Stimulated activated naive B cell treated with anti-CD40 and anti-IgM and Interleukin-4, amounts not matched to agents 10 μg/mL and 1 μg/mL and 100 μg/mL, for 72 hours (primary cell): ENCODE measurements at regions not wholly inside any gene's neighbourhood (a gene's known extent, or its start where the extent isn't known, plus 50 kb on each side); places are given as distances from the start of the nearest gene placed in this dataset.

ENCODE experiments used
- ATAC-seq, 2 donors: fragments of 150-1000 bp; cut with Tn5 transposase; replicated peaks; 2 replicates each; pipeline ENCODE4 v1.10.0; 2021; ENCODE audit warnings: moderate library complexity in 1 of 2
- DNase-seq: peaks from one replicate; pipeline ENCODE4 v3.0.0; 2021
- H3K27ac Mint-ChIP-seq: one replicate; pipeline ENCODE4 v1.8.0; 2022; ENCODE audit warnings: mild to moderate bottlenecking, mixed read lengths
- H3K27me3 Mint-ChIP-seq, 2 donors: one replicate each; pipeline ENCODE4 v1.8.0; 2022; ENCODE audit warnings: mixed read lengths in 2 of 2
- H3K36me3 Mint-ChIP-seq, 2 donors: one replicate each; pipeline ENCODE4 v1.8.0; 2022; ENCODE audit warnings: mixed read lengths in 2 of 2, mild to moderate bottlenecking in 1 of 2
- H3K4me1 Mint-ChIP-seq, 2 donors: one replicate each; pipeline ENCODE4 v1.8.0; 2022; ENCODE audit warnings: mixed read lengths in 2 of 2, mild to moderate bottlenecking in 1 of 2
- H3K4me3 Mint-ChIP-seq, 2 donors: one replicate each; pipeline ENCODE4 v1.8.0; 2022; ENCODE audit warnings: mild to moderate bottlenecking in 2 of 2, mixed read lengths in 2 of 2, moderate library complexity in 1 of 2
- H3K9me3 Mint-ChIP-seq, 2 donors: one replicate each; pipeline ENCODE4 v1.8.0; 2022; ENCODE audit warnings: mixed read lengths in 2 of 2, mild to moderate bottlenecking in 1 of 2

- ATAC-seq (no peak), DNase-seq (no peak)
- Mint-ChIP-seq H3K27ac (no peak overlapping the region), H3K4me1 (no peaks in the 10 kb centered on the region), H3K9me3 (peaks cover 16 to 25% of the 10 kb centered on the region in 2 donors), H3K4me3 (no peak overlapping the region), H3K36me3 (no peaks in the 10 kb centered on the region), H3K27me3 (no peaks in the 10 kb centered on the region)
These were observed 429.6 kb upstream of the LRRC7 start for GRCh38 chr1:69138172-69138571.

GRCh38 chr1:69139007-69139406, 428.7 kb upstream of the LRRC7 start:
- ATAC-seq = no peak
- no peaks in the 10 kb centered on the region for H3K27me3 Mint-ChIP-seq
- no peaks in the 10 kb centered on the region for H3K4me1 Mint-ChIP-seq

DNA sequence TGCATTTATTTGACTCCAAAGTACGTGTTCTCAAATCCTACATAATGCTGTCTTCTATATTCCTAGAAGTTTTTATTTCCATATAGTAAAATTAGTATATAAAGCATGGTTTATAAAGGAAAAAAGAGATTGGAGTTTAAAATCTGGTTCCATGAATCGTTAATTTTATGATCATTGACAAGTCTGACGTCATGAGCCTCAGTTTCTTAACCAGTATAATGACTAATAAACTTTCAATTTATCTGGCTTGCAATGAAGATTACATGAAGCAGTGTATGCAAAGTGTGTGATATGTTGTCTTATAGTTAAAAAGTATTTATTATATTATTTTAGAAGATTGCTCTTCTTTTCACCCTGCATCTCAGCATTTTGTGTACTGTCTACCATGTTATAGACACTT, 421.4 kb upstream of the LRRC7 start:
- H3K9me3 Mint-ChIP-seq = peaks cover 3 to 4% of the 10 kb centered on the region in 2 donors
- H3K27me3 Mint-ChIP-seq = no peaks in the 10 kb centered on the region
- no peak overlapping the region for H3K4me3 Mint-ChIP-seq
- no peak overlapping the region for H3K27ac Mint-ChIP-seq
- H3K4me1 Mint-ChIP-seq = no peaks in the 10 kb centered on the region
- H3K36me3 Mint-ChIP-seq = no peaks in the 10 kb centered on the region
- ATAC-seq = no peak
- no peak for DNase-seq

More at GRCh38 chr1:69139007-69139406, 428.7 kb upstream of the LRRC7 start:
- Mint-ChIP-seq H3K4me3 (no peak overlapping the region), H3K27ac (no peak overlapping the region), H3K9me3 (peaks cover 16 to 25% of the 10 kb centered on the region in 2 donors), H3K36me3 (no peaks in the 10 kb centered on the region)
- no peak for DNase-seq

DNA sequence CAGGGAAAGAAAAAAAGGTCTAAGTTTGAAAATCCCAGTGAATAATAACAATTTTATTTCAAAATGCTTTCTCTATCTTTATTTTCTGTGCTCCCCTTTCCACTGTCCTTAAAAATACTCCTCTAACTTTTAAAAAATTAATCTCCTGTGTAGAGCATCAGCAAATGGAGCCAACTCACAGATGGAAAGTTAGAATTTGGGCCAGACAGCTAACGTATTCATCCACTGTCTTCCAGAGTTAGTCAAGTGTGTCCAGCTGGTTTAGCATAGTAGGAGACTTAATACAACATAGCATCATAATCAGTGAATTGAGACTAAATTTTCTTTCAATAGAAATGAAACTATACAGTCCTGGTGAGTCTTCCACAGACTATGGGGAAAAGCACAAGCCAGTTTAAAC, 419.0 kb upstream of the LRRC7 start:
- Mint-ChIP-seq H3K4me1 (no peaks in the 10 kb centered on the region), H3K27ac (no peak overlapping the region), H3K27me3 (no peaks in the 10 kb centered on the region), H3K36me3 (no peaks in the 10 kb centered on the region), H3K9me3 (peaks cover 0 to 5% of the 10 kb centered on the region in 2 donors), H3K4me3 (no peak overlapping the region)
- ATAC-seq = no peak
- DNase-seq = no peak

- H3K9me3 Mint-ChIP-seq = peaks cover 4 to 5% of the 10 kb centered on the region in 2 donors
- H3K36me3 Mint-ChIP-seq = no peaks in the 10 kb centered on the region
- no peak for ATAC-seq
- DNase-seq = no peak
- H3K4me3 Mint-ChIP-seq = no peak overlapping the region
- no peaks in the 10 kb centered on the region for H3K27me3 Mint-ChIP-seq
- H3K27ac Mint-ChIP-seq = no peak overlapping the region
- H3K4me1 Mint-ChIP-seq = no peaks in the 10 kb centered on the region
These were observed 410.5 kb upstream of the LRRC7 start for GRCh38 chr1:69157046-69157756.

DNA sequence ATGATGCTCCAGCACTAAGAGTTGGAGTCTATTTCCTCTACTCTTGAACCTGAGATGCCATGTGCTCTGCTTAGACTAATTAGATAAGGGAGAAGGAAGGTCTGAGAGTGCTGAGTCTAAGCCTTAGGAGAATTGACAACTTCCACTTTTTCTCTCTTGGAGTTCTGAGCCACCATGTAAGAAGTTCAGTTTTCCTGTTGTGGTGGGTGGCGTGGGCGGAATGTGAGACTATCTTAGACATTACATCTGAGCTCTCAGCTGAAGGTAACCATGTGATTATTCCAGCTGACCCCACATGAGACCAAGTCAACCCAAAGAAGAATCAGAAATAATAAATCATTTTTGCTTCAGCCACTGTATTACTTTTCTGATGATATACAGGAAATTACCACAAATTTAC, 404.5 kb upstream of the LRRC7 start:
- Mint-ChIP-seq H3K4me1 (no peaks in the 10 kb centered on the region), H3K27ac (no peak overlapping the region), H3K9me3 (peaks cover 4 to 6% of the 10 kb centered on the region in 2 donors), H3K4me3 (no peak overlapping the region), H3K27me3 (no peaks in the 10 kb centered on the region), H3K36me3 (no peaks in the 10 kb centered on the region)
- DNase-seq (no peak), ATAC-seq (no peak)

- no peaks in the 10 kb centered on the region for H3K27me3 Mint-ChIP-seq
- no peaks in the 10 kb centered on the region for H3K36me3 Mint-ChIP-seq
- H3K27ac Mint-ChIP-seq = no peak overlapping the region
- no peak overlapping the region for H3K4me3 Mint-ChIP-seq
- ATAC-seq = no peak
- no peaks in the 10 kb centered on the region for H3K4me1 Mint-ChIP-seq
- H3K9me3 Mint-ChIP-seq = peaks cover 4 to 6% of the 10 kb centered on the region in 2 donors
- no peak for DNase-seq
These were observed 403.9 kb upstream of the LRRC7 start for GRCh38 chr1:69163779-69164178.

DNA sequence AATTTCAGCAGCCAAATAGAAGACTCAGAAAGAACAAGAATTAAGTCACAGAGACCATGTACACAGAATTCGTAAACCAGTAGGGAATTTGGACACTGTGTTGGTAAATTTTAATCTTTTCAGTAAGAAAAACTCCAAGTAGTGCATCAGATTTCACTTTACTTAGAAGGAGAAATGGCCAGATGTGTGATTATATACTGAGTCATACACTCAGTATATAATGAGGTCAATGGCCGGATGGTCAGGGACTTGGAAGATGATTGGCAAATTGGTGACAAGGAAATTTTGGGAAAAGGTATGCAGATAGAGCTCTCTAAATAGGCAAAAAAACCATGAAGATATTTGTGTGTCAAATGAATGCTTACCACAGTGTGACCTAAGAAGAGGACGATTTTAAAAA, 399.8 kb upstream of the LRRC7 start:
- ATAC-seq = no peak
- Mint-ChIP-seq H3K4me3 (no peak overlapping the region), H3K27me3 (no peaks in the 10 kb centered on the region), H3K9me3 (peaks cover 6 to 7% of the 10 kb centered on the region in 2 donors), H3K4me1 (no peaks in the 10 kb centered on the region), H3K36me3 (no peaks in the 10 kb centered on the region), H3K27ac (no peak overlapping the region)
- no peak for DNase-seq

GRCh38 chr1:69171248-69171647, 396.5 kb upstream of the LRRC7 start:
- no peak overlapping the region for H3K27ac Mint-ChIP-seq
- H3K4me1 Mint-ChIP-seq = no peaks in the 10 kb centered on the region
- DNase-seq (no peak), ATAC-seq (no peak)
- no peaks in the 10 kb centered on the region for H3K27me3 Mint-ChIP-seq
- no peak overlapping the region for H3K4me3 Mint-ChIP-seq
- peaks cover 6 to 7% of the 10 kb centered on the region in 2 donors for H3K9me3 Mint-ChIP-seq
- H3K36me3 Mint-ChIP-seq = no peaks in the 10 kb centered on the region

GRCh38 chr1:69172003-69173000, 395.4 kb upstream of the LRRC7 start:
- no peaks in the 10 kb centered on the region for H3K36me3 Mint-ChIP-seq
- ATAC-seq = no peak
- no peaks in the 10 kb centered on the region for H3K27me3 Mint-ChIP-seq
- no peak overlapping the region for H3K4me3 Mint-ChIP-seq
- no peak for DNase-seq
- H3K27ac Mint-ChIP-seq = no peak overlapping the region
- peaks cover 5 to 7% of the 10 kb centered on the region in 2 donors for H3K9me3 Mint-ChIP-seq
- H3K4me1 Mint-ChIP-seq = no peaks in the 10 kb centered on the region

- Mint-ChIP-seq H3K27me3 (no peaks in the 10 kb centered on the region), H3K9me3 (peaks cover 4 to 5% of the 10 kb centered on the region in 2 donors), H3K36me3 (no peaks in the 10 kb centered on the region), H3K4me1 (no peaks in the 10 kb centered on the region), H3K27ac (no peak overlapping the region), H3K4me3 (no peak overlapping the region)
- no peak for ATAC-seq
- no peak for DNase-seq
These were observed 392.7 kb upstream of the LRRC7 start for GRCh38 chr1:69175053-69175452.

DNA sequence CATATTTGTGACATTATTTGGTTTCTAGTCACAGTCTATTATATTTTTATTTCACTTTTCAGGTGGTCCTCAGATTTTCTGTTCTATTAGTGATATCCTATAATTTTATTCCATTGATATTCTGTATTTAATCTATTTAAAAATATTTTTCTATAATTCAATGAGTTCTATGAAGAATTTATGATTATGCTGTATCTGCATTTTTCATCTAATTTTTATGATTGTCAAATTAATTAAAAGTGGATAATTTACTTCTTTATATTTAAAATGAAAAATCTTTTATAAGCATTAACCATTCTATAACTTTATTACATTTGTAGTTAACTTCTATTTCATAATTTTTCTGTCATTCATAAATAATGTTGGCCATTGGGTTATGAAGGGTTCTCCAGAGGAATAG, 387.4 kb upstream of the LRRC7 start:
- no peaks in the 10 kb centered on the region for H3K4me1 Mint-ChIP-seq
- no peak for DNase-seq
- no peak overlapping the region for H3K27ac Mint-ChIP-seq
- no peaks in the 10 kb centered on the region for H3K9me3 Mint-ChIP-seq
- no peaks in the 10 kb centered on the region for H3K36me3 Mint-ChIP-seq
- no peaks in the 10 kb centered on the region for H3K27me3 Mint-ChIP-seq
- no peak overlapping the region for H3K4me3 Mint-ChIP-seq
- ATAC-seq = no peak

DNA sequence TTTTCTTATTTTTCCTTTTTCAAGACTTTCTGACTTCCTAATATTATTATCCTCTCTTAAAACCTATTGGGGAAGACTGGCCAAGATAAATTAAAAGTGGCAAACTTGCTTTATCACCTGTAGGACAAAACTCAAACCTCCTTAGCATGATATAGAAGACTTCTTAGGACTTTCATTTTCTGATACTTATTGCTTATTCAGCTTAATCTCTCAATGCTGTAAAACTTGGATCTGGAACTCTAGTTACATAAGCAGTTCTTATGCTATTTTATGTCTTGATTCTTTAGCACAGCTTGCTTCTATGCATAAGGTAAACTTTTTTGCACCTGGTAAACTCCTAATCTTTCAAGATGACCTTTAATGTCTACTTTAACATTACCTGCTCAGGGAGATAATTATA, 382.3 kb upstream of the LRRC7 start:
- Mint-ChIP-seq H3K4me1 (no peaks in the 10 kb centered on the region), H3K27me3 (no peaks in the 10 kb centered on the region), H3K9me3 (peaks cover 0 to 2% of the 10 kb centered on the region in 2 donors), H3K36me3 (no peaks in the 10 kb centered on the region), H3K27ac (no peak overlapping the region), H3K4me3 (no peak overlapping the region)
- ATAC-seq (no peak), DNase-seq (no peak)

DNA sequence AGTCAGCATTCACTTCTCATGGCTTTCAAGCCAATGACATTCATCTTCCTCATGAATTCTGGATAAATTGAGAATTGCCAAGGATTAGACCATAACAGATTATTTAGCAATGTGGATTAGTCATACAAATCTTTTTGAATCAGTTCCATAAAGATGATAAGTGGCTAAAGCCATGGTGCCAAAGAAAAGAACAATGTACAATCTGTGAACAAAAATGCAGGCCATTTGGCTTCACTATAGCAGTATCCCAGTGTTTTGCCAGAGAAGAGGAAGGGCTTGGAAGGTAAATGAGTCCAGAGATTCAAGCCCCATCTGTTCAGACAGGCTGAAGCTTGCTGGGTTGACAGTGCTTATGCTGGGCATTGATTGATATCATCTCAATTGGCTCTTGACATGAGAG, 376.4 kb upstream of the LRRC7 start:
- H3K4me3 Mint-ChIP-seq = no peak overlapping the region
- no peak overlapping the region for H3K27ac Mint-ChIP-seq
- no peaks in the 10 kb centered on the region for H3K4me1 Mint-ChIP-seq
- H3K36me3 Mint-ChIP-seq = no peaks in the 10 kb centered on the region
- DNase-seq (no peak), ATAC-seq (no peak)
- peaks cover 0 to 2% of the 10 kb centered on the region in 2 donors for H3K9me3 Mint-ChIP-seq
- no peaks in the 10 kb centered on the region for H3K27me3 Mint-ChIP-seq

- H3K27ac Mint-ChIP-seq = no peak overlapping the region
- H3K4me3 Mint-ChIP-seq = no peak overlapping the region
- no peak for DNase-seq
- H3K27me3 Mint-ChIP-seq = no peaks in the 10 kb centered on the region
- H3K9me3 Mint-ChIP-seq = no peaks in the 10 kb centered on the region
- H3K4me1 Mint-ChIP-seq = no peaks in the 10 kb centered on the region
- ATAC-seq = no peak
- H3K36me3 Mint-ChIP-seq = no peaks in the 10 kb centered on the region
These were observed 372.6 kb upstream of the LRRC7 start for GRCh38 chr1:69195136-69195535.
